GM21367 (cell line): ENCODE measurements at regions not wholly inside any gene's neighbourhood (a gene's known extent, or its start where the extent isn't known, plus 50 kb on each side); places are given as distances from the start of the nearest gene placed in this dataset.
"Not testable (repeated sequence)": the region's sequence is repeated elsewhere in the genome, so short reads cannot be mapped to it uniquely, and the experiment has no call there.

Source experiments
- ATAC-seq: cut with Tn5 transposase; IDR thresholded peaks from one replicate; pipeline ENCODE4 v1.9.1; 2021; ENCODE audit not compliant: unreplicated experiment

- no peak for ATAC-seq
Measured at GRCh38 chr10:118963933-118964332, 65.6 kb upstream of the NANOS1 start.

GRCh38 chr10:118964476-118964875, 65.0 kb upstream of the NANOS1 start:
- ATAC-seq, result not testable (repeated sequence)

- ATAC-seq, result no peak
Measured at GRCh38 chr10:118965096-118965495, 64.4 kb upstream of the NANOS1 start.

GRCh38 chr10:118965645-118966044, 63.9 kb upstream of the NANOS1 start:
- ATAC-seq, result no peak

GRCh38 chr10:118966076-118966849, 63.3 kb upstream of the NANOS1 start:
- ATAC-seq, result no peak

GRCh38 chr10:118966850-118967125, 62.7 kb upstream of the NANOS1 start:
- ATAC-seq, result no peak

GRCh38 chr10:118967160-118967559, 62.4 kb upstream of the NANOS1 start:
- no peak for ATAC-seq

- no peak for ATAC-seq
Measured at GRCh38 chr10:118968060-118968459, 61.5 kb upstream of the NANOS1 start.

GRCh38 chr10:118968482-118968881, 61.0 kb upstream of the NANOS1 start:
- ATAC-seq, result no peak

GRCh38 chr10:118969014-118969413, 60.5 kb upstream of the NANOS1 start:
- no peak for ATAC-seq

- ATAC-seq, result no peak
Measured at GRCh38 chr10:118970770-118971169, 58.7 kb upstream of the NANOS1 start.

GRCh38 chr10:118971187-118971586, 58.3 kb upstream of the NANOS1 start:
- no peak for ATAC-seq

- ATAC-seq, result no peak
Measured at GRCh38 chr10:118971876-118972275, 57.6 kb upstream of the NANOS1 start.

GRCh38 chr10:118973744-118974143, 55.8 kb upstream of the NANOS1 start:
- no peak for ATAC-seq

GRCh38 chr10:118974951-118975350, 54.6 kb upstream of the NANOS1 start:
- no peak for ATAC-seq

- ATAC-seq, result not testable (repeated sequence)
Measured at GRCh38 chr10:118976219-118976618, 53.3 kb upstream of the NANOS1 start.

GRCh38 chr10:118977022-118977599, 52.4 kb upstream of the NANOS1 start:
- no peak for ATAC-seq

- no peak for ATAC-seq
Measured at GRCh38 chr10:118977835-118978234, 51.7 kb upstream of the NANOS1 start.

GRCh38 chr10:118978316-118978997, 51.1 kb upstream of the NANOS1 start:
- no peak for ATAC-seq

GRCh38 chr10:118978998-118979350, 50.5 kb upstream of the NANOS1 start:
- ATAC-seq, result no peak

GRCh38 chr10:118979661-118980060, 49.9 kb upstream of the NANOS1 start:
- no peak for ATAC-seq
